ENCODE measurements at regions not wholly inside any gene's neighbourhood (a gene's known extent, or its start where the extent isn't known, plus 50 kb on each side); places are given as distances from the start of the nearest gene placed in this dataset.

DNA sequence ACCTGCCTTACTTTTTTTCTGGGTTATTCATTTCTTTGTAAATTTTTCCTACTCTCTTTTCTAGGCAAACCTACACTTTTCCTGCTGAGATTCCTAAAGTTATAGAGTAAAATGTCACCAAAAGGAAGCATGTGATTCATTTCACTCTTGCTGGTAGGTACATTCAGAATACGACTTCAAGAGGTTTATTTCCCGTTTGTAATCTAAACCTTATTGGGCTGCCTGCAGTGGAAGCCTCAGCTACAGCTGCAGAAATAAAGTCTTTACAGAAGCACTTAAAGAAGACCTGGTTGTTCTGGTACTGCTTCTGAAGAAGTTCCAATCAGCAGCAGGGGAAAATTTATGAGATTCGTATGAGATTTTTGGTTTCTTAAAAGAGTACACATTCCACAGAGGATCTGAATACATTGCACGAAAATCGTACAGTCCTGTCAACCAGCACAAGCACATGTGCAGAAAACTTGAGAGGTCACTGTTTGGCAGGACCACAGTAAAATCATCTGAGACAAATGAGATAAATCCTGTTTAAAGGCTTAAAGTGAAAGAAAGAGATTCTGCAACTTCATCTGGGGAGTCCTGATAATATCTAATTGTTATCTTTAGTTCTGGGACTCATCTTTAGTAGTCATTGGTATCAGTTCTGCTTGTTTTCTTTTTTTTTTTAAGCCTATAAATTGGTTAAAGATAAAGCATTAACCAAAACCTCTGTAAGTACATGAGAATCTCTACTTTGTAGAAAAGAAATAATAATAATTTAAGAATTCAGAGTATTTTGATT, 109.9 kb upstream of the ADGRL2 start:
- H3K4me3 ChIP-seq (ENCODE audit: low read depth in 1 of 3, low read length in 3 of 3): no peak overlapping the region
- no peaks in the 10 kb centered on the region for H3K36me3 ChIP-seq (ENCODE audit: control insufficient read depth in 4 of 4, insufficient read depth in 3 of 4, low read depth in 1 of 4, low read length in 3 of 4)
- WGBS: 82% methylated on average over 5 of the region's 5 CpGs
- TF ChIP-seq TAF1 (conservative IDR thresholded peaks at IDR 0.05): no peak
- no peak for TF ChIP-seq FOXA1 (IDR thresholded peaks at IDR 0.05)
- no peak for TF ChIP-seq NR2F2 (IDR thresholded peaks at IDR 0.05)
- TF ChIP-seq, protein P1, sequence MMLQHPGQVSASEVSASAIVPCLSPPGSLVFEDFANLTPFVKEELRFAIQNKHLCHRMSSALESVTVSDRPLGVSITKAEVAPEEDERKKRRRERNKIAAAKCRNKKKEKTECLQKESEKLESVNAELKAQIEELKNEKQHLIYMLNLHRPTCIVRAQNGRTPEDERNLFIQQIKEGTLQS (IDR thresholded peaks at IDR 0.05): no peak
- TF ChIP-seq, protein P2, sequence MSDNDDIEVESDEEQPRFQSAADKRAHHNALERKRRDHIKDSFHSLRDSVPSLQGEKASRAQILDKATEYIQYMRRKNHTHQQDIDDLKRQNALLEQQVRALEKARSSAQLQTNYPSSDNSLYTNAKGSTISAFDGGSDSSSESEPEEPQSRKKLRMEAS (IDR thresholded peaks at IDR 0.05): no peak
- no peak for TF ChIP-seq EGR1 (IDR thresholded peaks at IDR 0.05; ENCODE audit: low read depth in 2 of 2)
- no peak for TF ChIP-seq YY1 (IDR thresholded peaks at IDR 0.05)
- TF ChIP-seq, protein P3, sequence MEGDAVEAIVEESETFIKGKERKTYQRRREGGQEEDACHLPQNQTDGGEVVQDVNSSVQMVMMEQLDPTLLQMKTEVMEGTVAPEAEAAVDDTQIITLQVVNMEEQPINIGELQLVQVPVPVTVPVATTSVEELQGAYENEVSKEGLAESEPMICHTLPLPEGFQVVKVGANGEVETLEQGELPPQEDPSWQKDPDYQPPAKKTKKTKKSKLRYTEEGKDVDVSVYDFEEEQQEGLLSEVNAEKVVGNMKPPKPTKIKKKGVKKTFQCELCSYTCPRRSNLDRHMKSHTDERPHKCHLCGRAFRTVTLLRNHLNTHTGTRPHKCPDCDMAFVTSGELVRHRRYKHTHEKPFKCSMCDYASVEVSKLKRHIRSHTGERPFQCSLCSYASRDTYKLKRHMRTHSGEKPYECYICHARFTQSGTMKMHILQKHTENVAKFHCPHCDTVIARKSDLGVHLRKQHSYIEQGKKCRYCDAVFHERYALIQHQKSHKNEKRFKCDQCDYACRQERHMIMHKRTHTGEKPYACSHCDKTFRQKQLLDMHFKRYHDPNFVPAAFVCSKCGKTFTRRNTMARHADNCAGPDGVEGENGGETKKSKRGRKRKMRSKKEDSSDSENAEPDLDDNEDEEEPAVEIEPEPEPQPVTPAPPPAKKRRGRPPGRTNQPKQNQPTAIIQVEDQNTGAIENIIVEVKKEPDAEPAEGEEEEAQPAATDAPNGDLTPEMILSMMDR (IDR thresholded peaks at IDR 0.05; ENCODE audit: low read depth, low read length, missing input control): no peak
- TF ChIP-seq RXRA (IDR thresholded peaks at IDR 0.05): no peak
- TF ChIP-seq, protein P4, sequence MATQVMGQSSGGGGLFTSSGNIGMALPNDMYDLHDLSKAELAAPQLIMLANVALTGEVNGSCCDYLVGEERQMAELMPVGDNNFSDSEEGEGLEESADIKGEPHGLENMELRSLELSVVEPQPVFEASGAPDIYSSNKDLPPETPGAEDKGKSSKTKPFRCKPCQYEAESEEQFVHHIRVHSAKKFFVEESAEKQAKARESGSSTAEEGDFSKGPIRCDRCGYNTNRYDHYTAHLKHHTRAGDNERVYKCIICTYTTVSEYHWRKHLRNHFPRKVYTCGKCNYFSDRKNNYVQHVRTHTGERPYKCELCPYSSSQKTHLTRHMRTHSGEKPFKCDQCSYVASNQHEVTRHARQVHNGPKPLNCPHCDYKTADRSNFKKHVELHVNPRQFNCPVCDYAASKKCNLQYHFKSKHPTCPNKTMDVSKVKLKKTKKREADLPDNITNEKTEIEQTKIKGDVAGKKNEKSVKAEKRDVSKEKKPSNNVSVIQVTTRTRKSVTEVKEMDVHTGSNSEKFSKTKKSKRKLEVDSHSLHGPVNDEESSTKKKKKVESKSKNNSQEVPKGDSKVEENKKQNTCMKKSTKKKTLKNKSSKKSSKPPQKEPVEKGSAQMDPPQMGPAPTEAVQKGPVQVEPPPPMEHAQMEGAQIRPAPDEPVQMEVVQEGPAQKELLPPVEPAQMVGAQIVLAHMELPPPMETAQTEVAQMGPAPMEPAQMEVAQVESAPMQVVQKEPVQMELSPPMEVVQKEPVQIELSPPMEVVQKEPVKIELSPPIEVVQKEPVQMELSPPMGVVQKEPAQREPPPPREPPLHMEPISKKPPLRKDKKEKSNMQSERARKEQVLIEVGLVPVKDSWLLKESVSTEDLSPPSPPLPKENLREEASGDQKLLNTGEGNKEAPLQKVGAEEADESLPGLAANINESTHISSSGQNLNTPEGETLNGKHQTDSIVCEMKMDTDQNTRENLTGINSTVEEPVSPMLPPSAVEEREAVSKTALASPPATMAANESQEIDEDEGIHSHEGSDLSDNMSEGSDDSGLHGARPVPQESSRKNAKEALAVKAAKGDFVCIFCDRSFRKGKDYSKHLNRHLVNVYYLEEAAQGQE (IDR thresholded peaks at IDR 0.05): no peak
- TF ChIP-seq HNF4G (IDR thresholded peaks at IDR 0.05): no peak
- no peak for TF ChIP-seq RAD21 (IDR thresholded peaks at IDR 0.05)
- TF ChIP-seq JUND (IDR thresholded peaks at IDR 0.05): no peak
- no peak overlapping the region for H3K9ac ChIP-seq (ENCODE audit: low read depth in 1 of 2, low read length in 2 of 2)
- H3K4me1 ChIP-seq (ENCODE audit: control insufficient read depth in 4 of 4, insufficient read depth in 4 of 4, low read length in 3 of 4): no peaks in the 10 kb centered on the region
- DNase-seq (ENCODE audit: low spot score): no peak
- no peaks in the 10 kb centered on the region for H3K27me3 ChIP-seq (ENCODE audit: control insufficient read depth in 4 of 4, insufficient read depth in 4 of 4, low read length in 3 of 4)
- H3K9me3 ChIP-seq (ENCODE audit: control insufficient read depth in 4 of 4, low read length in 3 of 4): no peaks in the 10 kb centered on the region
- no peak overlapping the region for H3K27ac ChIP-seq (ENCODE audit: low read depth in 1 of 2, low read length in 2 of 2)

DNA sequence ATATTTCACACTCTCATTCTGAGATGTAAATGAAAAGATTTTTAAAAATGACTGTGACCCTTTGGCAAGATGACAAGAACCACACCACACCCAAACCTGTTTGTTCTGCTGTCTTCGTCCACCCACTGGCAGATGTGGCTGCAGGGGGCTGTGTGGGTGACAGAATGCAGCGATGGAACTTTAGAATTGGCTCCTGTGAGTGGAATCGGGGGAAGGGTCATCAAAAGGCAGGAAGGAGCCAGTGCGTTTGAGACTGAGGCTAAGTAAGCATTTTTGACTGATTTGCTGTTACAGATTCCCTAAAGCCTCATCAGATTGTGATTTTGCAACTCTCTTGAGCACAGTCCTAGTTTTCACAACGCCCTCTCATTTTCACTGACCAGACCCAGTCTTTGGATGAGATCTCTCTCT, 111.2 kb upstream of the ADGRL2 start:
- no peak for DNase-seq (ENCODE audit: low spot score)
- 44% methylated on average over 5 of the region's 5 CpGs for WGBS
- TF ChIP-seq NR2F2 (IDR thresholded peaks at IDR 0.05) (no peak), RXRA (IDR thresholded peaks at IDR 0.05) (no peak), FOXA2 (IDR thresholded peaks at IDR 0.05) (no peak), FOXA1 (IDR thresholded peaks at IDR 0.05) (no peak), EGR1 (IDR thresholded peaks at IDR 0.05; ENCODE audit: low read depth in 2 of 2) (no peak), HNF4G (IDR thresholded peaks at IDR 0.05) (no peak), GABPA (IDR thresholded peaks at IDR 0.05 in 1 of 2, conservative IDR thresholded peaks at IDR 0.05 in 1 of 2) (no peak), SP1 (IDR thresholded peaks at IDR 0.05) (no peak), JUND (IDR thresholded peaks at IDR 0.05) (no peak), YY1 (IDR thresholded peaks at IDR 0.05) (no peak), HNF4A (conservative IDR thresholded peaks at IDR 0.05) (no peak)
- TF ChIP-seq, protein P2 (IDR thresholded peaks at IDR 0.05): no peak
- TF ChIP-seq, protein P5, sequence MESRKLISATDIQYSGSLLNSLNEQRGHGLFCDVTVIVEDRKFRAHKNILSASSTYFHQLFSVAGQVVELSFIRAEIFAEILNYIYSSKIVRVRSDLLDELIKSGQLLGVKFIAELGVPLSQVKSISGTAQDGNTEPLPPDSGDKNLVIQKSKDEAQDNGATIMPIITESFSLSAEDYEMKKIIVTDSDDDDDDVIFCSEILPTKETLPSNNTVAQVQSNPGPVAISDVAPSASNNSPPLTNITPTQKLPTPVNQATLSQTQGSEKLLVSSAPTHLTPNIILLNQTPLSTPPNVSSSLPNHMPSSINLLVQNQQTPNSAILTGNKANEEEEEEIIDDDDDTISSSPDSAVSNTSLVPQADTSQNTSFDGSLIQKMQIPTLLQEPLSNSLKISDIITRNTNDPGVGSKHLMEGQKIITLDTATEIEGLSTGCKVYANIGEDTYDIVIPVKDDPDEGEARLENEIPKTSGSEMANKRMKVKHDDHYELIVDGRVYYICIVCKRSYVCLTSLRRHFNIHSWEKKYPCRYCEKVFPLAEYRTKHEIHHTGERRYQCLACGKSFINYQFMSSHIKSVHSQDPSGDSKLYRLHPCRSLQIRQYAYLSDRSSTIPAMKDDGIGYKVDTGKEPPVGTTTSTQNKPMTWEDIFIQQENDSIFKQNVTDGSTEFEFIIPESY (IDR thresholded peaks at IDR 0.05): no peak
- TF ChIP-seq, protein P3 (IDR thresholded peaks at IDR 0.05; ENCODE audit: low read depth, low read length, missing input control): no peak
- TF ChIP-seq, protein P1 (IDR thresholded peaks at IDR 0.05): no peak

More for the DNA sequence above, 111.2 kb upstream of the ADGRL2 start:
- H3K27me3 ChIP-seq (ENCODE audit: control insufficient read depth in 4 of 4, insufficient read depth in 4 of 4, low read length in 3 of 4): no peaks in the 10 kb centered on the region
- H3K4me1 ChIP-seq (ENCODE audit: control insufficient read depth in 4 of 4, insufficient read depth in 4 of 4, low read length in 3 of 4): no peaks in the 10 kb centered on the region
- no peaks in the 10 kb centered on the region for H3K9me3 ChIP-seq (ENCODE audit: control insufficient read depth in 4 of 4, low read length in 3 of 4)
- H3K4me3 ChIP-seq (ENCODE audit: low read depth in 1 of 3, low read length in 3 of 3): no peak overlapping the region
- H3K36me3 ChIP-seq (ENCODE audit: control insufficient read depth in 4 of 4, insufficient read depth in 3 of 4, low read depth in 1 of 4, low read length in 3 of 4): no peaks in the 10 kb centered on the region
- no peak overlapping the region for H3K27ac ChIP-seq (ENCODE audit: low read depth in 1 of 2, low read length in 2 of 2)
- H3K9ac ChIP-seq (ENCODE audit: low read depth in 1 of 2, low read length in 2 of 2): no peak overlapping the region

All from liver (tissue), 8 donors.